ENCODE measurements at regions not wholly inside any gene's neighbourhood (a gene's known extent, or its start where the extent isn't known, plus 50 kb on each side); places are given as distances from the start of the nearest gene placed in this dataset.
A peak's percentile ranks its signal among the peaks of the same experiment; 100 is the strongest.

GRCh38 chr20:8073024-8073832 is 53.7 kb upstream of the TMX4 start:
- DNase-seq, result no peak

- no peak for DNase-seq
Measured at GRCh38 chr20:8074931-8075330, 55.4 kb upstream of the TMX4 start.

- peak in 1 of 3 experiments; percentile 14 for DNase-seq
Measured at GRCh38 chr20:8076306-8077136, 55.5 kb upstream of the PLCB1 start.

DNA sequence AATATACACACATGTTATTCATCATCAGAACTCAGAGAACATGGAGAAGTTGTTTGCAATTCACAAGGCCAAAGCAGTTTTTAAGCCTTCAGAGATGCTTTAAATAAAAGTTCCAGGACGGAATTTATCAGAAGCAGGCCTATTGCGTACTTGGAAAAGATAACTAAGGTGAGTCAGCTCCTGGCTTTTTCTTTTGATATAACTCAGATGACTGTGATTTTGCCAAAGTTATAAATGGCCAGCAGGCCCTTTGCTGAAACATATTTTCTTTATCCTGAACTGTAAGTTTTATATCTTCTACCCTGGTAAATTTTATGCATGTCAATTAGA is 55.0 kb upstream of the PLCB1 start:
- no peak for DNase-seq

DNA sequence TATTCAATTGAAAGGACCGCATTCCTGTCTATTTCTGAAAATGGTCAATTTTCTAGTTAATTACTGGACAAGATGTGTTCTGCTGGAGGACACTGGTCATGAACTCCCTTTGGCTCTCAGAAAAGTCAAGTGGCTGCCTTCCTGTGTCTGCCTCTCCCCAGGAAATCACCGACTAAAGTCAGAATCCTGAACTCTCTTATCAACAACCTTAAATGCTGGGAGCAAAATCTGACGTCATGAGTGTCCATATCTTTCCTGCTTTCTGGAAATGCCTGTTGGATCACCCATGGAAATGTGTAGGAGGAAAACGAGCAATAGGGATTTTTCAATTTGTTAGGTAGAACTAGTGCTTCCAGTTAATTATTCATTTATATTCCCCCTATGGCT is 53.5 kb upstream of the PLCB1 start:
- DNase-seq, result peak in 1 of 3 experiments; percentile 13

DNA sequence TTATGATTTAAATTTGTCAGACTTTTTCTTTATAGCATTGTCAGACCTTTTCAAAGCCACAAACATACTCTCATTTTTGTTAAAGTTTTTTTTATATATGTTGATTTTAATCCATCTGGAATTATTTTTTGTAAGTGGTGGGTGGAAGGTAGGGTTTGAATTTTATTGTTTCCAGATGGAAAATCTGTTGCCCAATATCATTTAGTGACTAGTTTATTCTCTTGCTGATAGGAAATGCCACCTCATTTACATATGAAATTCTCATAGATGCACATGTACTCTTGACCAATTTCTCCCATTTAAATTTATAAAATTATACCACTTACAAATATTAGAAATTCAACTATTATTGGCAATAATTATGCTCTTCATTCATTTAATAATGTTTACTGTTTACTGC is 52.1 kb upstream of the PLCB1 start:
- DNase-seq, result no peak

- DNase-seq, result no peak
Measured at GRCh38 chr20:8082025-8082424, 50.0 kb upstream of the PLCB1 start.
